ENCODE measurements at regions not wholly inside any gene's neighbourhood (a gene's known extent, or its start where the extent isn't known, plus 50 kb on each side); places are given as distances from the start of the nearest gene placed in this dataset.

GRCh38 chr14:31967669-31967975 is 109.5 kb upstream of the ARHGAP5 start (continued):
- TF ChIP-seq ZBTB40 (IDR thresholded peaks at IDR 0.05): no peak
- no peak for TF ChIP-seq ZBTB40 (CRISPR knock-in tag; IDR thresholded peaks at IDR 0.05)
- no peak for TF ChIP-seq ZBED1 (IDR thresholded peaks at IDR 0.05)
- TF ChIP-seq MNT (conservative IDR thresholded peaks at IDR 0.05): no peak
- TF ChIP-seq YBX1 (IDR thresholded peaks at IDR 0.05): no peak
- TF ChIP-seq RBFOX2 (IDR thresholded peaks at IDR 0.05; ENCODE audit: low read depth, low read length): no peak
- TF ChIP-seq ASH1L (IDR thresholded peaks at IDR 0.05; ENCODE audit: borderline replicate concordance, low read depth, partially characterized antibody): no peak
